GM12891 (cell line): ENCODE measurements at regions not wholly inside any gene's neighbourhood (a gene's known extent, or its start where the extent isn't known, plus 50 kb on each side); places are given as distances from the start of the nearest gene placed in this dataset.

ENCODE experiments used
- POLR2A ChIP-seq: IDR thresholded peaks from 2 replicates; pipeline ENCODE4 v1.6.1; 2011; ENCODE audit warnings: low read depth, low read length, control low read depth
- POLR2AphosphoS5 ChIP-seq: IDR thresholded peaks from 2 replicates; pipeline ENCODE4 v1.6.1; 2011; ENCODE audit warnings: low read depth, low read length, control low read depth
- SPI1 ChIP-seq: IDR thresholded peaks from 2 replicates; pipeline ENCODE4 v1.6.1; 2011; ENCODE audit warnings: low read depth, low read length, control low read depth
- TAF1 ChIP-seq: IDR thresholded peaks from 2 replicates; pipeline ENCODE4 v1.6.1; 2011; ENCODE audit warnings: low read depth, low read length, control low read depth

- no peak for TF ChIP-seq TAF1
- TF ChIP-seq SPI1: no peak
- no peak for TF ChIP-seq POLR2A
- TF ChIP-seq POLR2AphosphoS5: no peak
Observed at GRCh38 chr2:209062210-209062609, 361.6 kb upstream of the MAP2 start.
